ENCODE measurements at regions not wholly inside any gene's neighbourhood (a gene's known extent, or its start where the extent isn't known, plus 50 kb on each side); places are given as distances from the start of the nearest gene placed in this dataset.
"Not testable (repeated sequence)": the region's sequence is repeated elsewhere in the genome, so short reads cannot be mapped to it uniquely, and the experiment has no call there.

GRCh38 chr4:117533501-117533900, 448.1 kb upstream of the TRAM1L1 start:
- ChIA-PET POLR2A (no interaction called here), CTCF (no interaction called here)

- ChIA-PET POLR2A (no interaction called here), CTCF (no interaction called here)
Observed at GRCh38 chr4:117545039-117545438, 459.7 kb upstream of the TRAM1L1 start.

- ChIA-PET CTCF (no interaction called here), POLR2A (no interaction called here)
Observed at GRCh38 chr4:117549524-117549923, 464.1 kb upstream of the TRAM1L1 start.

GRCh38 chr4:117550085-117550484, 464.7 kb upstream of the TRAM1L1 start:
- CTCF ChIA-PET: no interaction called here
- POLR2A ChIA-PET: no interaction called here

GRCh38 chr4:117560329-117560728, 474.0 kb upstream of the NDST3 start:
- POLR2A ChIA-PET: no interaction called here
- CTCF ChIA-PET: no interaction called here

GRCh38 chr4:117574085-117574484, 460.2 kb upstream of the NDST3 start:
- POLR2A ChIA-PET: interaction anchor here (0.5 kb wide), 1 partner anchor 455 kb away, joined by 4 read pairs; no protein-coding TSS in a partner anchor
- CTCF ChIA-PET: no interaction called here

- CTCF ChIA-PET: no interaction called here
- POLR2A ChIA-PET: no interaction called here
Observed at GRCh38 chr4:117575850-117576249, 458.4 kb upstream of the NDST3 start.

- POLR2A ChIA-PET: no interaction called here
- CTCF ChIA-PET: no interaction called here
Observed at GRCh38 chr4:117577686-117578311, 456.5 kb upstream of the NDST3 start.

- ChIA-PET CTCF (no interaction called here), POLR2A (no interaction called here)
Observed at GRCh38 chr4:117588771-117589170, 445.5 kb upstream of the NDST3 start.

GRCh38 chr4:117596917-117597480, 437.3 kb upstream of the NDST3 start:
- CTCF ChIA-PET: no interaction called here

GRCh38 chr4:117599393-117599792, 434.9 kb upstream of the NDST3 start:
- CTCF ChIA-PET, POLR2A ChIA-PET: not testable (repeated sequence)

More at GRCh38 chr4:117596917-117597480, 437.3 kb upstream of the NDST3 start:
- POLR2A ChIA-PET: no interaction called here

- CTCF ChIA-PET: not testable (repeated sequence)
Observed at GRCh38 chr4:117600936-117601335, 433.4 kb upstream of the NDST3 start.

GRCh38 chr4:117610706-117611308, 423.5 kb upstream of the NDST3 start:
- CTCF ChIA-PET: no interaction called here
- POLR2A ChIA-PET: no interaction called here

More at GRCh38 chr4:117600936-117601335, 433.4 kb upstream of the NDST3 start:
- POLR2A ChIA-PET: not testable (repeated sequence)

- POLR2A ChIA-PET: no interaction called here
- CTCF ChIA-PET: no interaction called here
Observed at GRCh38 chr4:117621673-117622072, 412.6 kb upstream of the NDST3 start.

GRCh38 chr4:117623326-117623725, 411.0 kb upstream of the NDST3 start:
- ChIA-PET CTCF (no interaction called here), POLR2A (no interaction called here)

- CTCF ChIA-PET: no interaction called here
- POLR2A ChIA-PET: no interaction called here
Observed at GRCh38 chr4:117626664-117627063, 407.6 kb upstream of the NDST3 start.

GRCh38 chr4:117634716-117635115, 399.6 kb upstream of the NDST3 start:
- ChIA-PET CTCF (no interaction called here), POLR2A (no interaction called here)

- POLR2A ChIA-PET: no interaction called here
- CTCF ChIA-PET: no interaction called here
Observed at GRCh38 chr4:117637347-117637746, 396.9 kb upstream of the NDST3 start.

- ChIA-PET POLR2A (no interaction called here), CTCF (no interaction called here)
Observed at GRCh38 chr4:117640836-117641235, 393.4 kb upstream of the NDST3 start.

GRCh38 chr4:117641519-117641918, 392.8 kb upstream of the NDST3 start:
- ChIA-PET POLR2A (no interaction called here), CTCF (no interaction called here)

- ChIA-PET POLR2A (no interaction called here), CTCF (no interaction called here)
Observed at GRCh38 chr4:117654079-117654478, 380.2 kb upstream of the NDST3 start.

GRCh38 chr4:117660668-117661067, 373.6 kb upstream of the NDST3 start:
- POLR2A ChIA-PET: no interaction called here
- CTCF ChIA-PET: no interaction called here

Measured in activated CD8-positive, alpha-beta memory T cell treated with anti-CD3 and anti-CD28 coated beads for 36 hours (primary cell).